Sigmoid colon (tissue), 4 donors: ENCODE measurements at regions not wholly inside any gene's neighbourhood (a gene's known extent, or its start where the extent isn't known, plus 50 kb on each side); places are given as distances from the start of the nearest gene placed in this dataset.
"Not testable (repeated sequence)": the region's sequence is repeated elsewhere in the genome, so short reads cannot be mapped to it uniquely, and the experiment has no call there.

Experiments
- CTCF ChIP-seq, 4 experiments: fragments of 450-650 bp in 3 of 4; fragments of 200-600 bp in 1 of 4; IDR thresholded peaks; one replicate each; pipeline ENCODE4 v1.5.1; 2016 to 2019; ENCODE audit warnings: antibody characterized with exemption in 4 of 4, mild to moderate bottlenecking in 3 of 4, moderate library complexity in 2 of 4
- EP300 ChIP-seq, 4 donors: sonication (generic); formaldehyde crosslinking; IDR thresholded peaks; one replicate each; pipeline ENCODE4 v1.6.1; 2017; ENCODE audit warnings: antibody characterized with exemption in 4 of 4
- POLR2A ChIP-seq, 2 donors: fragments of 450-650 bp; IDR thresholded peaks; one replicate each; pipeline ENCODE4 v1.6.1; 2016; ENCODE audit warnings: antibody characterized with exemption in 2 of 2, mild to moderate bottlenecking in 2 of 2, moderate library complexity in 2 of 2
- POLR2AphosphoS5 ChIP-seq, 4 donors: sonication (generic); formaldehyde crosslinking; IDR thresholded peaks; one replicate each; pipeline ENCODE4 v1.6.1; 2017; ENCODE audit warnings: antibody characterized with exemption in 4 of 4

- not testable (repeated sequence) for TF ChIP-seq CTCF, EP300, POLR2A, POLR2AphosphoS5 (IDR thresholded peaks at IDR 0.05)
Measured at GRCh38 chr3:13179582-13180210, 106.5 kb upstream of the IQSEC1 start.
